Nephron progenitor cell (in vitro differentiated cells): ENCODE measurements at regions not wholly inside any gene's neighbourhood (a gene's known extent, or its start where the extent isn't known, plus 50 kb on each side); places are given as distances from the start of the nearest gene placed in this dataset.
A peak's percentile ranks its signal among the peaks of the same experiment; 100 is the strongest.
"Not testable (repeated sequence)": the region's sequence is repeated elsewhere in the genome, so short reads cannot be mapped to it uniquely, and the experiment has no call there.

Experiments
- DNase-seq: peaks from one replicate; pipeline ENCODE4 v3.0.0; 2021
- H3K27ac Mint-ChIP-seq: 2 replicates; pipeline ENCODE4 v1.8.0; 2021; ENCODE audit warnings: mild to moderate bottlenecking, moderate library complexity, mixed read lengths
- H3K27me3 Mint-ChIP-seq: 2 replicates; pipeline ENCODE4 v1.8.0; 2021; ENCODE audit warnings: mild to moderate bottlenecking, low read depth, mixed read lengths; ENCODE audit not compliant: poor library complexity
- H3K36me3 Mint-ChIP-seq: 2 replicates; pipeline ENCODE4 v1.8.0; 2021; ENCODE audit warnings: low read depth, mixed read lengths
- H3K4me1 Mint-ChIP-seq: 2 replicates; pipeline ENCODE4 v1.8.0; 2021; ENCODE audit warnings: mixed read lengths
- H3K4me3 Mint-ChIP-seq: 2 replicates; pipeline ENCODE4 v1.8.0; 2021; ENCODE audit warnings: mild to moderate bottlenecking, moderate library complexity, mixed read lengths
- H3K9me3 Mint-ChIP-seq: 2 replicates; pipeline ENCODE4 v1.8.0; 2021; ENCODE audit warnings: mild to moderate bottlenecking, moderate library complexity, mixed read lengths
- TF ChIP-seq, protein P1 (sequence below): fragments of 200-600 bp; sonication (generic); IDR thresholded peaks from 2 replicates; pipeline ENCODE4 v1.5.0; 2021; ENCODE audit warnings: antibody characterized with exemption

DNA sequence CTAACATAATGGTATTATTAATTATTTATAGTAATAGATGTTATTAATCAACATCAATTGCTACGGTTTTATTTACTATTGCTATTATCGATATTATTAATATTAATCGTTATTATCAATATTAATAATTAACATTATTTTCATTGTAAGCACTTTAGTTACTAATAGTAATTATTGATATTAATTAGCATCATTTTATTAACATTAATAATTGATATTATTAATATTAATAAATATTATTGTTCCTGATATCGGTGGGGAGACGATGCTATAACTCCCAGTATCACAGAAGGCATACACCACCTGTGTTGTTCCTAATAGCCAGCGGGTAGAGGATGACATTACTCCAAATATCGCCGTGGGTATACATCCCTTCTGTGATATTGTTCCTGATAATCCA is 335.5 kb downstream of the MEX3B start:
- Mint-ChIP-seq H3K9me3 (peaks cover 4% of the 10 kb centered on the region), H3K36me3 (peaks cover 5% of the 10 kb centered on the region), H3K4me1 (no peaks in the 10 kb centered on the region)

DNA sequence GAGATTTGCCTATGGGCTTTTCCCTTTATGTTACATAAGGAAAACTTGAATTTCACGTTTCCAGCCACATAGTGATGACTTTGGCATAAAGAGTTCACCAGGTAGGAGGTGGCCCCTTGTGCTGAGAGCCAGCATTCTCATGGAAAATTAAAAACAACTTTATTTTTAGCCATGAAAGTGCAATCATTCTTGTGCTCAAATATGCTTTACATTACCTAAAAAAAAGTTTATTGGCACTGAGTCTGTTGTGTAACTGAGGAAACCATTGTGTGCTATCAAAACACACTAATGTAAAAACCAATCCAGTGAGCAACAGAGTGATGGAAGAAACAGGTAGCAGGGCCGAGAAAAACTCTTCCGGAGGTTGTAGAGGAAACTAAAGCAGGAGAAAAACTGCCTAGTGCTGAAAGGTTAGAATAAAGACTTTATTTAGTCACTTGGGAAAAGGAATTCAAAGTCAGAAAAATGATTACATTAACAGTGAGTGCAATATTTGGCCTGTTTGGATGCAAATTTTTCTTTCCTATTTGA is 332.9 kb upstream of the TMC3 start:
- H3K9me3 Mint-ChIP-seq, DNase-seq, H3K4me1 Mint-ChIP-seq, H3K36me3 Mint-ChIP-seq, H3K27me3 Mint-ChIP-seq, H3K4me3 Mint-ChIP-seq: not testable (repeated sequence)
- H3K27ac Mint-ChIP-seq: peak overlapping the region; percentile 12

More for the DNA sequence above, 335.5 kb downstream of the MEX3B start:
- Mint-ChIP-seq H3K27me3 (peaks cover 4% of the 10 kb centered on the region), H3K27ac (no peak overlapping the region), H3K4me3 (no peak overlapping the region)
- DNase-seq: no peak
- TF ChIP-seq, protein P1, sequence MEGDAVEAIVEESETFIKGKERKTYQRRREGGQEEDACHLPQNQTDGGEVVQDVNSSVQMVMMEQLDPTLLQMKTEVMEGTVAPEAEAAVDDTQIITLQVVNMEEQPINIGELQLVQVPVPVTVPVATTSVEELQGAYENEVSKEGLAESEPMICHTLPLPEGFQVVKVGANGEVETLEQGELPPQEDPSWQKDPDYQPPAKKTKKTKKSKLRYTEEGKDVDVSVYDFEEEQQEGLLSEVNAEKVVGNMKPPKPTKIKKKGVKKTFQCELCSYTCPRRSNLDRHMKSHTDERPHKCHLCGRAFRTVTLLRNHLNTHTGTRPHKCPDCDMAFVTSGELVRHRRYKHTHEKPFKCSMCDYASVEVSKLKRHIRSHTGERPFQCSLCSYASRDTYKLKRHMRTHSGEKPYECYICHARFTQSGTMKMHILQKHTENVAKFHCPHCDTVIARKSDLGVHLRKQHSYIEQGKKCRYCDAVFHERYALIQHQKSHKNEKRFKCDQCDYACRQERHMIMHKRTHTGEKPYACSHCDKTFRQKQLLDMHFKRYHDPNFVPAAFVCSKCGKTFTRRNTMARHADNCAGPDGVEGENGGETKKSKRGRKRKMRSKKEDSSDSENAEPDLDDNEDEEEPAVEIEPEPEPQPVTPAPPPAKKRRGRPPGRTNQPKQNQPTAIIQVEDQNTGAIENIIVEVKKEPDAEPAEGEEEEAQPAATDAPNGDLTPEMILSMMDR: no peak

DNA sequence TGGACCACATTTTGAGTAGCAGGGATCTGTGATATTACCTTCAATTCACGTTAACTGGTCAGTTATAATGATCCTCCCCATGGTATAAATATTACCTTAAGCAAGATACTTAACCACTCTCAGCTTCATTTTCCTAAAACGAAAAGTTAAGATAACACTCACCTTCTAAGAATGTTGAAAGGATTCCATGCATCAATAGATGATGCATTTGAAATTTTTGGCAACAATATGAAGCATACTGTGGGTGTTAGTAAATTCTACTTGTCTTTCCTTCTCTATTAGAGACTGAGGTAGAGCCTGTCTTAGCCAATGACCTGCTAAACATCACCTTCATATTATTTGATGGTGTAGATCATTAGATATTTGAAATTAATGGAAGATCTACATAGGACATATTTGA is 331.7 kb upstream of the TMC3 start:
- not testable (repeated sequence) for H3K4me1 Mint-ChIP-seq, H3K4me3 Mint-ChIP-seq, H3K27ac Mint-ChIP-seq, H3K27me3 Mint-ChIP-seq, H3K36me3 Mint-ChIP-seq, DNase-seq, H3K9me3 Mint-ChIP-seq

DNA sequence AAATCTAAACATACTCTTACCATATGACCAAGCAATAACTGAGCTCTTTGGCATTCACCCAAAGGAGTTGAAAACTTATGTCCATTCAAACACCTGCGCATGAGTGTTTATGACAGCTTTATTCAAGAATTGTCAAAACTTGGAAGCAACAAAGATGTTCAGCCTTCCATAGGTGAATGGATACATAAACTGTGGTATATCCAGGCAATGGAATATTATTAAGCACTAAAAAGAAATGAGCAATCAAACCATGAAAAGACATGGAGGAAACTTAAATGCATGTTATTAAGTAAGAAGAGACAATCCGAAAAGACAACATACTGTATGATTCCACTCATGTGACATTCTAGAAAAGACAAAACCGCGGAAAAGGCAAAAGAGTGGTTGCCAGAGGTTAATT is 312.0 kb upstream of the TMC3 start:
- Mint-ChIP-seq H3K4me3 (no peak overlapping the region), H3K4me1 (no peaks in the 10 kb centered on the region), H3K36me3 (peaks cover 58% of the 10 kb centered on the region), H3K9me3 (peaks cover 62% of the 10 kb centered on the region), H3K27me3 (no peaks in the 10 kb centered on the region), H3K27ac (no peak overlapping the region)
- DNase-seq: no peak
- TF ChIP-seq, protein P1: no peak

DNA sequence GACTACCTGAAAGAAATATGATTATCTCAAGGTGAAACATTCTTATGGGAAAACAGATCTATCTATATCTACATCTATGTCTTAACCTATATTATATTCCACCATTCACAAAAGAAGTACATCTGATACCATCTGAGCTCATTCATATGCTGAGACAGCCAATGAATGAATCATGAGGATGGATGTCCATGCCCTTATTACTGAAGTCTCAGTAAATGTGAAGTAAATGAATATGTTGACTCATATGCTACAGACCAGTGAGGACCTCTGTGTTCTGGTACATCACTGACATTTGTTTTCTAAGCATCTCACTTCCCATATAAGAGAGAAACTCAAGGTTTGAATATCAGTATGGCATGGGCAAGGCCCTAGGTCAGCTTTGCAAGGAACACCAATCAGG is 311.2 kb upstream of the TMC3 start:
- no peaks in the 10 kb centered on the region for H3K4me1 Mint-ChIP-seq
- no peak for DNase-seq
- no peak overlapping the region for H3K4me3 Mint-ChIP-seq
- TF ChIP-seq, protein P1: no peak
- H3K27ac Mint-ChIP-seq: no peak overlapping the region
- H3K27me3 Mint-ChIP-seq: no peaks in the 10 kb centered on the region
- H3K9me3 Mint-ChIP-seq: peaks cover 69% of the 10 kb centered on the region
- peaks cover 66% of the 10 kb centered on the region for H3K36me3 Mint-ChIP-seq

DNA sequence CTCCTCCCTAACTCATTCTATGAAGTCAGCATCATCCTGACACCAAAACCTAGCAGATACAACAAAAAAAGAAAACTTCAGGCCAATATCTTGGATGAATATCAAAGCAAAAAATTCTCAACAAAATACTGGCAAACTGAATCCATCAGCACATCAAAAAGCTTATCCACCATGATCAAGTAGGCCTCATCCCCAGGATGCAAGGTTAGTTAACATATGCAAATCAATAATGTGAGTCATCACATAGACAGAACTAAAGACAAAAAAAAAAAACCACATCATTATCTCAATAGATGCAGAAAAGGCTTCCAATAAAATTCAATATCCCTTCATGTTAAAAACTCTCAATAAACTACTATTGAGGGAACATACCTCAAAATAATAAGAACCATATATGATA is 306.8 kb upstream of the TMC3 start:
- peaks cover 58% of the 10 kb centered on the region for H3K36me3 Mint-ChIP-seq
- peaks cover 69% of the 10 kb centered on the region for H3K9me3 Mint-ChIP-seq
- no peaks in the 10 kb centered on the region for H3K27me3 Mint-ChIP-seq
- no peaks in the 10 kb centered on the region for H3K4me1 Mint-ChIP-seq
- TF ChIP-seq, protein P1: no peak
- no peak overlapping the region for H3K4me3 Mint-ChIP-seq
- no peak for DNase-seq
- no peak overlapping the region for H3K27ac Mint-ChIP-seq

DNA sequence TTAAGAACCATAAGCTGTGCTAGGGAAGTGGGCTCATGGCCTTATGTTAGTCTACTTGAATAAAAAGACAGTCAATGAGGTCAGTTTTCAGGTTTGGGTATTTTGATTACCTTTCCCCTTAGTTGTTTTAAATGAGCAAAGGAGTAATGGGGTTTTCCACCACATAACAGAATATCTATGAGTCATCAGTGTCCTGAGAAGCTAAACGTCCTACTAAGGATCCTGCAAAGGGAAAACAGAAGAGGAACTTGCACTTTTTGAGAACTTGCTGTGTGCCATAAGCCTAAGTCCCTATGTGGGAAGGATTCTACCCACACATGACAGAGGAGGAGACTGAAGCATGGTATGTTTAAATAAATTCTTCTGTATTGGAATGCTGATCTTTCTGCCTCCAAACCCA is 292.8 kb upstream of the TMC3 start:
- Mint-ChIP-seq H3K4me3 (no peak overlapping the region), H3K27me3 (peaks cover 3% of the 10 kb centered on the region), H3K27ac (no peak overlapping the region), H3K4me1 (no peaks in the 10 kb centered on the region), H3K9me3 (peaks cover 10% of the 10 kb centered on the region), H3K36me3 (peaks cover 5% of the 10 kb centered on the region)
- TF ChIP-seq, protein P1: no peak
- no peak for DNase-seq
